ENCODE measurements at regions not wholly inside any gene's neighbourhood (a gene's known extent, or its start where the extent isn't known, plus 50 kb on each side); places are given as distances from the start of the nearest gene placed in this dataset.
A peak's percentile ranks its signal among the peaks of the same experiment; 100 is the strongest.

DNA sequence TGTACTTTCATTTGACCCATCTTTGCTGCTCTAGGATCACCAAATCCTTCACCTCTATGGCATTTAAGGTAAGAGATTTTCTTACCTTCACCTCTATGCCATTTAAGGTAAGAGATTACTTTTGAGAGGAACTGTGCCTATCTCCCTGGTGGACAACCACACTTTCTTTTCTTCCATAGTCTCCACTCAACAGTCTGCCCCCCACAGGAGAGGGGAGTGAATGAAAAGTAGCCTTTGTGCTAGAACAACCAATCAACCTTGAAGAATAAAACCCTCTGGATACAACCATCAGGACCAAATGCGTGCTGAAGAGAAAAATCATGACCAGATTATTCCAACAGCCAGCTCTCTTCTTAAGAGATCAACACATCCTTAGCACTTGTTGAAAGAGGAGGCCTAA is 258.6 kb upstream of the TMPO start:
- no peak for TF ChIP-seq Cebpa-rat (IDR thresholded peaks at IDR 0.05)
- Histone ChIP-seq H3K9me3 (no peaks in the 10 kb centered on the region), H3K9ac (no peak overlapping the region), H3K4me2 (no peak overlapping the region), H3K4me1 (peaks cover 26% of the 10 kb centered on the region), H4K20me1 (no peaks in the 10 kb centered on the region), H3K36me3 (no peaks in the 10 kb centered on the region), H3K27ac (no peak overlapping the region), H3K27me3 (no peaks in the 10 kb centered on the region), H3K4me3 (no peak overlapping the region)

DNA sequence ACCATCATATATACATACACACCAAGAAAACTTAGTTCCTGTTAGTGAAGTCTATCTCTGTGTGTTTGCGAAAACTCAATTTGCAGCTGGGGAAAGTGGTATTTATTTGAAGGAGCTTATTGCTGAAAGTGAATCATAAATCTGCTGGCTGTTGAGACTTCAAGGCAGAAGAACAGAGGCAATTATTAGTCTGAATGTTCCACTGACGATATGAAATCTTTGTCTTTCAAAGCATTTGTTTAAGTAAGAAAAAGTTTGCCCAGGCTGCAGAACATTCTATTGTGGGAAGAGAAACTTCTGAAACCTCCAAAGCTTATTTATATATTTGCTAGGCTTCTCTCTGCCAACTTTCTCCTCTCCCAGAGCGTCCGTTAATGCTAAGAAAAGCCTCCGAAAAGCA is 255.7 kb upstream of the TMPO start:
- Histone ChIP-seq H3K4me3 (no peak overlapping the region), H3K36me3 (no peaks in the 10 kb centered on the region), H3K27ac (peak overlapping the region; percentile 52), H3K4me1 (peaks cover 37% of the 10 kb centered on the region), H4K20me1 (no peaks in the 10 kb centered on the region), H3K9ac (no peak overlapping the region), H3K4me2 (peak overlapping the region; percentile 41), H3K9me3 (no peaks in the 10 kb centered on the region), H3K27me3 (no peaks in the 10 kb centered on the region)
- no peak for TF ChIP-seq Cebpa-rat (IDR thresholded peaks at IDR 0.05)

DNA sequence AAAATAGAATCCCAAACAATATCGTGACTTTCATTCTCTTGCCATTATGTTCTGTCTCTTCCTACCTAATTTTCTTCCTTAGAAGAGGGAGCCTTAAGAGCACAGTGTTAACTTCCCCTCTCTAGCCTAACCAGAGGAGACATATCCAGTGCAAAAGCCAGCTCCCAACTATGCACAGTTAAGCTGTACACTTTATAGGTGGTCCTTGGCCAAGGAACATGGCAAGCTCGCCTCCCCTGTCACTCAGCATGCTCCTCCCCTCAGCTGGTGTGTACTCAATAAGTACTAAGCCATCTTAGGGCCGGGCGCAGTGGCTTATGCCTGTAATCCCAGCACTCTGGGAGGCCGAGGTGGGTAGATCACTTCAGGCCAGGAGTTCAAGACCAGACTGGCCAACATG is 255.1 kb upstream of the TMPO start:
- H4K20me1 ChIP-seq, result no peaks in the 10 kb centered on the region
- H3K27ac ChIP-seq, result peak overlapping the region; percentile 52
- H3K4me3 ChIP-seq, result no peak overlapping the region
- no peaks in the 10 kb centered on the region for H3K9me3 ChIP-seq
- peak overlapping the region; percentile 41 for H3K4me2 ChIP-seq
- no peak for TF ChIP-seq Cebpa-rat (IDR thresholded peaks at IDR 0.05)
- H3K9ac ChIP-seq, result no peak overlapping the region
- no peaks in the 10 kb centered on the region for H3K36me3 ChIP-seq
- H3K4me1 ChIP-seq, result peaks cover 37% of the 10 kb centered on the region
- H3K27me3 ChIP-seq, result no peaks in the 10 kb centered on the region

DNA sequence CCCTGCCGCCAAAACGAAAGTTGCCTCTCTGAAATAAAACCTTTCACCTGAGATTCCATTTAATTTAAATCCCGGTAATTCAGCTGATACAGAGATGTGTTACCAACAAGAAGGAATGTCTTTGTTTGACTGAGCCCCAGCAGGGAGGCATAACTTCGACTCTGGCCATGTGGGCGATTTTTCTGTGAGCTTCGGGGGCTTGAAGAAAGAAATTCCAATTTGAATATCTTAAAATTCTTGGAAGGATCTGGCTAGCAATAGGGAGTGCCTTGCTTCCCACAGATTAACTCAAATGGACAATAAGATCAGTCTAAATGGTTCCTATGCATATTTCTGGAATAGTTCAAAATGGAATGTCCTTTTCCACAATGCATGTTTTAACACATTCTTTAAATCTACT is 252.5 kb upstream of the TMPO start:
- H4K20me1 ChIP-seq, result no peaks in the 10 kb centered on the region
- peaks cover 37% of the 10 kb centered on the region for H3K4me1 ChIP-seq
- H3K27ac ChIP-seq, result no peak overlapping the region
- TF ChIP-seq Cebpa-rat (IDR thresholded peaks at IDR 0.05), result no peak
- no peak overlapping the region for H3K4me3 ChIP-seq
- H3K9ac ChIP-seq, result no peak overlapping the region
- H3K27me3 ChIP-seq, result no peaks in the 10 kb centered on the region
- no peaks in the 10 kb centered on the region for H3K36me3 ChIP-seq
- H3K9me3 ChIP-seq, result peaks cover 18% of the 10 kb centered on the region
- peak overlapping the region; percentile 53; the same call in 1 of the 2 replicates for H3K4me2 ChIP-seq

DNA sequence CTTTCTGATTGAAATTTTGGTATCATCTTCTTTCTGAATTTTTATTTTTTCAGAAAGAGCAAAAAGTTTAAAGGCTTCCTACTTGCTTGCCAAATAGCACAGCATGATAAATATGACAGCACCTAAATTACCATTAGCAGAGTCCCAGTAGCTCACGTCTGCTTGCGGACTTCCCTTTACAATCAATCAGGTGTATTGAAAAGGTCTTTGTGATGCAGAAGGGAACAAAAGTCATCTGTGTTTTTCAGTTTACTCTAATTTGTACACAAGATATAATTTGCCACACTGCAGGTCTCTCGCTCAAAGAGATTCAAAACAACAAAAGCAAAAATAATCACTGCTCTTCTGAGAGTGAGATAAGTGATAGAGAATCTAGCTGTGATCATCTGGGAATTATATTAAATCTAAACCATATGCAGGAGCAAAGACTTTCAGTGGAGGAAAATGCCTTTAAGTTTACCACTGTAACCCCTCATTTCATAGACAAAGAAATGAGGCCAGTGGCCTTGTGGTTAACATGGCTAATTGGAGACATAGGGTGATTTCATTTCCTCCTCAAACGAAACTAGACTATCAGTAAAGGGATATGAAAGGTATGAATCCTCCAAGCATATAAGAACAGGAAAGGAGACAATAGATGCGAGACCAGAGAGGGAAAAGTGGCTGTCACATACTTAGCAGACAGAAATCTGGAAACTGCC is 240.8 kb upstream of the TMPO start:
- H3K27ac ChIP-seq, result peak overlapping the region; percentile 69
- peak overlapping the region; percentile 74 for H3K4me2 ChIP-seq

DNA sequence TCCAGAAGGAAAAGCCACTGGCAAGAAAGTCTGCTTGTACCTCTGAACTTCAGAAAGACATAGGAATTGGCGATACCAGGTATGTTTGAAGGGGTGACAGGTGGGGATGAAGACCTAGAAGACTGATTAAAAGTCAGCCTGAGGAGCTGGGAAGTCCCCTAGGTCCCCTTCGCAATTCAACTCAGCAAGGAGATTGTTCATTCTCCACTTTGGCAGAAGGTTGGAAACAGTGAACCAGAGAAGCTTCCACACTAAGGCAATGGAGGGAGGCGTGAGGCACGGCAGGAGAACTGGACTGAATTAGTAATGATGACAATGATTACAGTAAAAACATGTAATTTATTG is 240.3 kb upstream of the TMPO start:
- no peaks in the 10 kb centered on the region for H3K27me3 ChIP-seq

More for the DNA sequence above, 240.8 kb upstream of the TMPO start:
- Histone ChIP-seq H4K20me1 (no peaks in the 10 kb centered on the region), H3K9me3 (no peaks in the 10 kb centered on the region; the same call in 1 of the 2 replicates), H3K4me1 (peaks cover 22% of the 10 kb centered on the region), H3K4me3 (peak overlapping the region; percentile 26; the same call in 1 of the 2 replicates), H3K27me3 (no peaks in the 10 kb centered on the region), H3K9ac (peak overlapping the region; percentile 30; the same call in 1 of the 2 replicates), H3K36me3 (no peaks in the 10 kb centered on the region)
- no peak for TF ChIP-seq Cebpa-rat (IDR thresholded peaks at IDR 0.05)

DNA sequence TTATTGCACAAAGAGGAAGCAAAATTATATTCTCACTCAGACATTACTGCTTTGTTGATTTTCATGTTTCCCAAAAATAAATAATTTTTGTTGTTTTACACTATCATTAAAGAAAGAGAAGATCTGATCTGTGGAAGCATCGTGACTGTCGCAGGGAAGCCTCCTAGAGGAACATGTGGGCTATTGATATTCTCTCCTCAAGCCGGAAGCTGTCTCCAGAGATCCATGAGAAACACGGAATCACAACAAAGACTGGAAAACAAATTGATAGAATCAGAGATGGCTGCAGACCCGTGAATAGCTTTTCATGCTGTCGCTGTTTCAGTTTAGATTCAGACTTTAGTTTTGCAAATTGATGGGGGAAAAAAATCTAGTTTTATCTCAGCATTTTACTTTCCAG is 235.2 kb upstream of the TMPO start:
- Histone ChIP-seq H3K4me1 (peaks cover 7% of the 10 kb centered on the region), H3K27me3 (no peaks in the 10 kb centered on the region), H3K9ac (no peak overlapping the region), H3K9me3 (no peaks in the 10 kb centered on the region; the same call in 1 of the 2 replicates), H3K36me3 (no peaks in the 10 kb centered on the region), H4K20me1 (no peaks in the 10 kb centered on the region), H3K4me2 (no peak overlapping the region), H3K4me3 (no peak overlapping the region), H3K27ac (no peak overlapping the region)
- no peak for TF ChIP-seq Cebpa-rat (IDR thresholded peaks at IDR 0.05)

More for the DNA sequence above, 240.3 kb upstream of the TMPO start:
- peaks cover 22% of the 10 kb centered on the region for H3K4me1 ChIP-seq
- H3K36me3 ChIP-seq, result no peaks in the 10 kb centered on the region
- H3K4me2 ChIP-seq, result peak overlapping the region; percentile 74
- peak overlapping the region; percentile 26; the same call in 1 of the 2 replicates for H3K4me3 ChIP-seq
- no peak for TF ChIP-seq Cebpa-rat (IDR thresholded peaks at IDR 0.05)
- no peaks in the 10 kb centered on the region for H4K20me1 ChIP-seq
- H3K27ac ChIP-seq, result peak overlapping the region; percentile 69
- H3K9me3 ChIP-seq, result no peaks in the 10 kb centered on the region; the same call in 1 of the 2 replicates
- no peak overlapping the region; the same call in 1 of the 2 replicates for H3K9ac ChIP-seq

DNA sequence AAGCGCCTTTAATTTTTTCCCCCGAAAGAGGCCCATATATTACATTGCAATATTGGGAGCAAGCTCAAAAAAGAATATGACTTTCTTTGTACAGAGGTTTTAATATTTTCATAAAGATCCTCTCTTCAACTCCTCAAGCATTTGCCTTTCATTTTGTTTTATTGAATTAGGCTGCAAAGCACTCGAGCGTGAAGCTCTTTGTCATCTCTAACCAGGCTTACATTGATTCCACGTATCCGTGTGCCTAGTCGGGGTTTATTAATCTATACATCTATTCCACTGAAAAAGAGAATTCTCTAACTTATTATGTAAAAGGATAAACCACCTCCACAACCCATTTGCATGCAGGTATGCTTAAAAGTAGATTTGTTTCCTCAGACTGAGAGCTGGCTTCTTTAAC is 234.8 kb upstream of the TMPO start:
- H3K4me3 ChIP-seq, result no peak overlapping the region
- no peaks in the 10 kb centered on the region for H3K27me3 ChIP-seq
- no peaks in the 10 kb centered on the region for H3K36me3 ChIP-seq
- peaks cover 2% of the 10 kb centered on the region for H3K4me1 ChIP-seq
- no peak overlapping the region for H3K27ac ChIP-seq
- H3K9ac ChIP-seq, result no peak overlapping the region
- no peak for TF ChIP-seq Cebpa-rat (IDR thresholded peaks at IDR 0.05)
- no peak overlapping the region for H3K4me2 ChIP-seq
- no peaks in the 10 kb centered on the region; the same call in 1 of the 2 replicates for H3K9me3 ChIP-seq
- H4K20me1 ChIP-seq, result no peaks in the 10 kb centered on the region

DNA sequence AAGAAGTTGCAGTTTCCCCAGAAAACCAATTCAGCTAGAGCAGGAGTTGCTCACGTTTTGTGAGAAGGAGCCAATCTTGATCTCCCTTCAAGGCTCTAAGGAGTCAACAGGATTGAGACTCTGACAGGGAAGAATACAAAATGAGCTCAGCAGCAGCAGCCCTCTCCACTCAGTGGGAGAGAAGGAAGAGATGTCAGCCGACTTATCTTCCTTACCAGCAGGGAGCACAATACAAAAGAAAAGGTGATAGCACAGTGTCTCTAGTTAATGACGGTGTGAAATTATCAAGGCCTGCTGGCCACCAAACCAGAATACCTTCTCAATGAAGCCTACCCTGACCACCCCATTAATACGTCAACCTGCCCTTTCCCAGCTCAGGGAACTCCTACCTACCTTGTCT is 223.6 kb upstream of the TMPO start:
- no peaks in the 10 kb centered on the region for H3K36me3 ChIP-seq
- H3K9me3 ChIP-seq, result no peaks in the 10 kb centered on the region
- TF ChIP-seq Cebpa-rat (IDR thresholded peaks at IDR 0.05), result no peak
- H3K9ac ChIP-seq, result no peak overlapping the region
- H3K4me3 ChIP-seq, result no peak overlapping the region
- H3K4me1 ChIP-seq, result no peaks in the 10 kb centered on the region
- no peak overlapping the region for H3K27ac ChIP-seq
- H3K4me2 ChIP-seq, result no peak overlapping the region
- no peaks in the 10 kb centered on the region for H4K20me1 ChIP-seq
- no peaks in the 10 kb centered on the region for H3K27me3 ChIP-seq

DNA sequence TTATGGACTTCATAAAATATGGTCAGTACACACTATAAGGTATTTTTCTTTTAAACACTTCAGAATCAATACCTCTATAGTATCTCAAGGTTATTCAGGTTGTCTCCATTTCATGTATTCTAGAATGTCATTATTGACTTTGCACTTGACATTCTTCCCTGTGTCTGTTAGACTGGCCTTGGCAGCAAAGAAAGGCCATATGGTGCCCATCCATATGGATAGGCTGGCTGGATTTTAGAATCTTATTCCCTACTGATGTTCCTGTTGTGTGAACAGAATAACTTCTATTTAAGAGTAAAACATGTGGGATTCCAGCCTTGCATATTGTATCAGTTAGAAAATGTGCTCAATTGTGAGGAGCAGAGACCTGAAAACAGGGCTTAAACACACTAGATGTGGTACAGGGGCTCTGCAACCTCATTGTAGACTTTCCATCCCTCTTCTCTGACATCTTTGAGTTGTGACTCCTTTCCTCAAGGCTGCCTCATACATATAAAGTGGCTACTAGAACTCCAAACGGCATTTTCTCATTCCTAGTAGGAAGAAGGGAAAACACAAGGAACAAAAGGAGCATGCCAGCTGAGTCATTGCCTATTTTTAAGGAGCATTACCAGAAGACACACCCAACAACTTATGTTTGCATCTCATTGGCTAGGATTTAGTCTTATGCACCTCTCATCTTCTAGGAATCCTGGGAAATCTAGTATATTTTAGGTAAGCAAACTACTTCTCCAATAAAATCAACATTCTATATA is 221.2 kb upstream of the TMPO start:
- Histone ChIP-seq H4K20me1 (no peaks in the 10 kb centered on the region), H3K27me3 (no peaks in the 10 kb centered on the region), H3K27ac (no peak overlapping the region), H3K4me3 (no peak overlapping the region), H3K4me2 (no peak overlapping the region), H3K4me1 (no peaks in the 10 kb centered on the region), H3K9me3 (no peaks in the 10 kb centered on the region), H3K36me3 (no peaks in the 10 kb centered on the region), H3K9ac (no peak overlapping the region)
- no peak for TF ChIP-seq Cebpa-rat (IDR thresholded peaks at IDR 0.05)

Data from BLaER1 (cell line).